Astrocyte of the cerebellum (primary cell): ENCODE measurements at regions not wholly inside any gene's neighbourhood (a gene's known extent, or its start where the extent isn't known, plus 50 kb on each side); places are given as distances from the start of the nearest gene placed in this dataset.

ENCODE experiments used
- DNase-seq: peaks from one replicate; pipeline ENCODE4 v3.0.0-alpha.2; 2011; ENCODE audit warnings: low read depth
- H3K4me3 ChIP-seq: 2 replicates; pipeline ENCODE4 v1.5.1; 2011; ENCODE audit warnings: mild to moderate bottlenecking, low read depth, low read length, moderate library complexity
- CTCF ChIP-seq: IDR thresholded peaks from 2 replicates; pipeline ENCODE4 v1.5.1; 2012; ENCODE audit warnings: low read length, low read depth, moderate library complexity, mild to moderate bottlenecking; ENCODE audit errors: missing control alignments
- in situ Hi-C: cut with HindIII; loops from 2 replicates; pipeline ENCODE4 v1.10.0; 2017; ENCODE audit warnings: low sequenced_read_pairs

- in situ Hi-C loops, result no loop called here
- no peak overlapping the region for H3K4me3 ChIP-seq
- TF ChIP-seq CTCF, result peak; percentile 3
- DNase-seq, result no peak
These were observed 137.8 kb upstream of the NUDT6 start for GRCh38 chr4:123060039-123060770.

- DNase-seq, result no peak
- H3K4me3 ChIP-seq, result no peak overlapping the region
- no peak for TF ChIP-seq CTCF
- in situ Hi-C loops, result no loop called here
These were observed 142.0 kb upstream of the NUDT6 start for GRCh38 chr4:123064390-123064789.

GRCh38 chr4:123068081-123068480, 145.7 kb upstream of the NUDT6 start:
- TF ChIP-seq CTCF, result no peak
- in situ Hi-C loops, result no loop called here
- DNase-seq, result no peak

GRCh38 chr4:123072060-123072459, 149.7 kb upstream of the NUDT6 start:
- no peak for DNase-seq
- no peak for TF ChIP-seq CTCF
- in situ Hi-C loops, result no loop called here
- no peak overlapping the region for H3K4me3 ChIP-seq

More at GRCh38 chr4:123068081-123068480, 145.7 kb upstream of the NUDT6 start:
- H3K4me3 ChIP-seq, result no peak overlapping the region

GRCh38 chr4:123073650-123074049, 151.3 kb upstream of the NUDT6 start:
- no peak overlapping the region for H3K4me3 ChIP-seq
- TF ChIP-seq CTCF, result no peak
- in situ Hi-C loops, result no loop called here
- DNase-seq, result no peak

- DNase-seq, result no peak
- TF ChIP-seq CTCF, result no peak
- in situ Hi-C loops, result loop anchor here (25.0 kb wide), 1 partner anchor 1035 kb away; no protein-coding TSS in a partner anchor
- H3K4me3 ChIP-seq, result no peak overlapping the region
These were observed 154.9 kb upstream of the NUDT6 start for GRCh38 chr4:123077330-123077729.

GRCh38 chr4:123081971-123082370, 159.6 kb upstream of the NUDT6 start:
- in situ Hi-C loops, result loop anchor here (25.0 kb wide), 1 partner anchor 1030 kb away; no protein-coding TSS in a partner anchor
- no peak overlapping the region for H3K4me3 ChIP-seq
- TF ChIP-seq CTCF, result no peak
- DNase-seq, result no peak
